PC-9 (cell line): ENCODE measurements at regions not wholly inside any gene's neighbourhood (a gene's known extent, or its start where the extent isn't known, plus 50 kb on each side); places are given as distances from the start of the nearest gene placed in this dataset.
A peak's percentile ranks its signal among the peaks of the same experiment; 100 is the strongest.

ENCODE experiments used
- BruUV-seq: library from RNA; stranded (reverse); fragments of 400-500 nt; replicated peaks from 2 replicates; lab custom pipeline; 2021; lab: Mats Ljungman, UMichigan
- CTCF ChIA-PET: fragments of 300-600 bp; sonication (Branson Sonifier 250); formaldehyde crosslinking; loops from one replicate; lab custom pipeline; 2022; ENCODE audit warnings: antibody characterized with exemption; lab: Charles Lee
- POLR2A ChIA-PET: fragments of 300-600 bp; sonication (Branson Sonifier 250); formaldehyde crosslinking; loops from one replicate; lab custom pipeline; 2022; ENCODE audit warnings: antibody characterized with exemption; ENCODE audit not compliant: unreplicated experiment; lab: Charles Lee
- DNase-seq, 2 experiments: peaks; one replicate each; pipeline versions ENCODE4 v3.0.0 to v3.0.0-alpha.2; 2015 to 2022; ENCODE audit warnings: mixed read lengths in 1 of 2
- H2AFZ ChIP-seq: fragments of 200-600 bp; sonication (generic); 2 replicates; pipeline ENCODE4 v1.8.1; 2017; ENCODE audit warnings: antibody characterized with exemption
- H3F3A ChIP-seq: fragments of 200-600 bp; sonication (generic); 2 replicates; pipeline ENCODE4 v1.8.1; 2017; ENCODE audit warnings: antibody characterized with exemption, mild to moderate bottlenecking, low read depth; ENCODE audit not compliant: insufficient read depth
- H3K27ac ChIP-seq: fragments of 200-600 bp; sonication (generic); 2 replicates; pipeline ENCODE4 v1.6.1; 2016; ENCODE audit warnings: mixed run types
- H3K27me3 ChIP-seq: fragments of 200-600 bp; sonication (generic); 2 replicates; pipeline ENCODE4 v1.6.1; 2016; ENCODE audit warnings: low read depth, mixed run types; ENCODE audit not compliant: insufficient read depth
- H3K36me3 ChIP-seq: fragments of 200-600 bp; sonication (generic); 2 replicates; pipeline ENCODE4 v1.6.1; 2016; ENCODE audit warnings: low read depth, mixed run types
- H3K4me1 ChIP-seq: fragments of 200-600 bp; sonication (generic); replicated peaks from 2 replicates; pipeline ENCODE4 v1.6.1; 2016; ENCODE audit warnings: mixed run types; ENCODE audit not compliant: insufficient read depth
- H3K4me2 ChIP-seq: fragments of 200-600 bp; sonication (generic); 2 replicates; pipeline ENCODE4 v1.6.1; 2017; ENCODE audit warnings: mixed run types
- H3K4me3 ChIP-seq: fragments of 200-600 bp; sonication (generic); 2 replicates; pipeline ENCODE4 v1.6.1; 2016; ENCODE audit warnings: mixed run types
- H3K79me2 ChIP-seq: fragments of 200-600 bp; sonication (generic); 2 replicates; pipeline ENCODE4 v1.6.1; 2017; ENCODE audit warnings: low read depth, mixed run types
- H3K9me2 ChIP-seq: fragments of 200-600 bp; sonication (generic); 2 replicates; pipeline ENCODE4 v1.8.1; 2017; ENCODE audit warnings: mild to moderate bottlenecking; ENCODE audit not compliant: insufficient read depth
- H3K9me3 ChIP-seq: fragments of 200-600 bp; sonication (generic); 2 replicates; pipeline ENCODE4 v1.8.1; 2016; ENCODE audit warnings: low read depth; ENCODE audit not compliant: insufficient read depth
- H4K20me1 ChIP-seq: fragments of 200-600 bp; sonication (generic); 2 replicates; pipeline ENCODE4 v1.8.1; 2017; ENCODE audit not compliant: insufficient read depth
- CTCF ChIP-seq: fragments of 200-600 bp; sonication (generic); conservative IDR thresholded peaks from 2 replicates; pipeline ENCODE4 v1.6.1; 2017; ENCODE audit warnings: mixed run types, antibody characterized with exemption, mild to moderate bottlenecking, moderate library complexity
- EZH2 ChIP-seq: fragments of 200-600 bp; sonication (generic); IDR thresholded peaks from 2 replicates; pipeline ENCODE4 v1.8.0; 2017; ENCODE audit warnings: antibody characterized with exemption, low read depth
- intact Hi-C: fragments of 100-400 bp; cut with micrococcal nuclease; formaldehyde crosslinking; loops from one replicate; pipeline ENCODE4 v1.10.0; 2022; ENCODE audit not compliant: unreplicated experiment

- no TSS peak for BruUV-seq
- CTCF ChIA-PET = interaction anchor here (0.6 kb wide), 1 partner anchor 112 kb away, joined by 3 read pairs; no protein-coding TSS in a partner anchor
- Histone ChIP-seq H3K4me3 (peak overlapping the region; percentile 66), H3K36me3 (no peaks in the 10 kb centered on the region), H4K20me1 (no peaks in the 10 kb centered on the region), H3K4me2 (peak overlapping the region; percentile 73), H3F3A (no peaks in the 10 kb centered on the region), H3K27ac (no peak overlapping the region), H2AFZ (peak overlapping the region; percentile 97), H3K9me3 (no peaks in the 10 kb centered on the region), H3K4me1 (no peaks in the 10 kb centered on the region), H3K79me2 (no peaks in the 10 kb centered on the region), H3K9me2 (no peaks in the 10 kb centered on the region), H3K27me3 (no peaks in the 10 kb centered on the region)
- peak; percentile 77 to 97 for DNase-seq
- POLR2A ChIA-PET = interaction anchor here (0.7 kb wide), 2 partner anchors 94 to 866 kb away, joined by 4 read pairs; no protein-coding TSS in a partner anchor
- intact Hi-C loops = loop anchor here (10.0 kb wide), 2 partner anchors 151 to 819 kb away; no protein-coding TSS in a partner anchor
- TF ChIP-seq CTCF (no peak), EZH2 (no peak)
Measured at GRCh38 chr10:31603235-31604087, 284.4 kb downstream of the ZEB1 start.

- no peak overlapping the region for H3K27ac ChIP-seq
- H4K20me1 ChIP-seq = no peaks in the 10 kb centered on the region
- H3K36me3 ChIP-seq = no peaks in the 10 kb centered on the region
- H3K9me2 ChIP-seq = no peaks in the 10 kb centered on the region
- peak overlapping the region; percentile 66 for H3K4me3 ChIP-seq
- no peaks in the 10 kb centered on the region for H3F3A ChIP-seq
- no peaks in the 10 kb centered on the region for H3K79me2 ChIP-seq
- no peaks in the 10 kb centered on the region for H3K4me1 ChIP-seq
- intact Hi-C loops = loop anchor here (10.0 kb wide), 2 partner anchors 152 to 818 kb away; no protein-coding TSS in a partner anchor
- CTCF ChIA-PET = no interaction called here
- peak overlapping the region; percentile 73 for H3K4me2 ChIP-seq
- H2AFZ ChIP-seq = peak overlapping the region; percentile 97
- no peaks in the 10 kb centered on the region for H3K9me3 ChIP-seq
- no peak for DNase-seq
- POLR2A ChIA-PET = no interaction called here
- no TSS peak for BruUV-seq
- no peak for TF ChIP-seq EZH2
- no peak for TF ChIP-seq CTCF
- H3K27me3 ChIP-seq = no peaks in the 10 kb centered on the region
Measured at GRCh38 chr10:31602541-31603234, 283.7 kb downstream of the ZEB1 start.

- H3K36me3 ChIP-seq = no peaks in the 10 kb centered on the region
- H4K20me1 ChIP-seq = no peaks in the 10 kb centered on the region
- CTCF ChIA-PET = no interaction called here
- H2AFZ ChIP-seq = no peak overlapping the region
- no peaks in the 10 kb centered on the region for H3K9me2 ChIP-seq
- DNase-seq = no peak
- POLR2A ChIA-PET = no interaction called here
- no peak overlapping the region for H3K4me3 ChIP-seq
- no peak for TF ChIP-seq CTCF
- TF ChIP-seq EZH2 = no peak
- no peaks in the 10 kb centered on the region for H3K9me3 ChIP-seq
- H3K27ac ChIP-seq = no peak overlapping the region
- H3K79me2 ChIP-seq = no peaks in the 10 kb centered on the region
- H3K27me3 ChIP-seq = no peaks in the 10 kb centered on the region
- no peaks in the 10 kb centered on the region for H3F3A ChIP-seq
- intact Hi-C loops = loop anchor here (10.0 kb wide), 2 partner anchors 154 to 816 kb away; no protein-coding TSS in a partner anchor
- BruUV-seq = no TSS peak
- no peaks in the 10 kb centered on the region for H3K4me1 ChIP-seq
- no peak overlapping the region for H3K4me2 ChIP-seq
Measured at GRCh38 chr10:31601136-31601535, 282.1 kb downstream of the ZEB1 start.
